K562 (cell line): ENCODE measurements at regions not wholly inside any gene's neighbourhood (a gene's known extent, or its start where the extent isn't known, plus 50 kb on each side); places are given as distances from the start of the nearest gene placed in this dataset.

Experiments
- ATAC-seq: fragments of 200-7000 bp; cut with Tn5 transposase; 3 replicates; pipeline ENCODE4 v1.9.1; 2020; ENCODE audit warnings: moderate library complexity
- BruUV-seq: library from RNA; stranded (reverse); fragments of 400-500 nt; replicated peaks from 2 replicates; lab custom pipeline; 2021; lab: Mats Ljungman, UMichigan
- CTCF ChIA-PET: fragments of 300-600 bp; formaldehyde crosslinking; extraction: SDS; loops from one replicate; lab custom pipeline; 2021; ENCODE audit warnings: low intra/inter-chr PET ratio; lab: Yijun Ruan, JAX
- POLR2A ChIA-PET: fragments of 300-600, 350-650 bp; sonication (Branson Sonifier 250); formaldehyde crosslinking; extraction: SDS; loops from one replicate; lab custom pipeline; 2021; ENCODE audit warnings: antibody characterized with exemption, inconsistent platforms; lab: Yijun Ruan, JAX
- DNase-seq, 4 experiments: peaks; one replicate each; pipeline versions ENCODE4 v3.0.0 to v3.0.0-alpha.2; 2011 to 2018; ENCODE audit warnings: low spot score in 3 of 4, mixed read lengths in 3 of 4; ENCODE audit errors: extremely low read depth in 1 of 4
- FAIRE-seq: peaks from 2 replicates; lab custom pipeline; 2011; peaks lifted over from hg19 to GRCh38; lab: Jason Lieb, UNC
- H2AFZ ChIP-seq: 2 replicates; pipeline ENCODE4 v1.6.0; 2011; ENCODE audit warnings: low read depth, low read length, control low read depth, inconsistent platforms
- H3K27ac ChIP-seq: fragments of 200-600 bp; 3 replicates; pipeline ENCODE4 v1.8.0; 2011; ENCODE audit warnings: low read depth, mild to moderate bottlenecking, control low read depth, inconsistent platforms, low read length, moderate library complexity, mixed read lengths; ENCODE audit errors: extremely low read depth
- H3K27me3 ChIP-seq, 2 experiments: fragments of 300-600 bp in 1 of 2; 2 replicates in 1 of 2; 3 replicates in 1 of 2; pipeline versions ENCODE4 v1.6.0 to v1.8.0; 2011; ENCODE audit warnings: inconsistent platforms in 2 of 2, low read length in 2 of 2, mild to moderate bottlenecking in 1 of 2, mixed read lengths in 1 of 2, moderate library complexity in 1 of 2; ENCODE audit not compliant: control insufficient read depth in 2 of 2, insufficient read depth in 2 of 2
- H3K36me3 ChIP-seq: fragments of 300-600 bp; 3 replicates; pipeline ENCODE4 v1.8.0; 2011; ENCODE audit warnings: mild to moderate bottlenecking, low read length, inconsistent platforms; ENCODE audit not compliant: control insufficient read depth, insufficient read depth
- H3K4me1 ChIP-seq, 2 experiments: fragments of 200-600 bp in 1 of 2; replicated peaks in 1 of 2; 2 replicates in 1 of 2; 3 replicates in 1 of 2; pipeline versions ENCODE4 v1.5.1 to v1.8.0; 2011; ENCODE audit warnings: inconsistent platforms in 2 of 2, low read length in 2 of 2, mild to moderate bottlenecking in 1 of 2, mixed read lengths in 1 of 2, moderate library complexity in 1 of 2; ENCODE audit not compliant: control insufficient read depth in 2 of 2, insufficient read depth in 2 of 2
- H3K4me2 ChIP-seq: 2 replicates; pipeline ENCODE4 v1.6.1; 2011; ENCODE audit warnings: low read length, control low read depth, inconsistent platforms, mixed read lengths; ENCODE audit not compliant: insufficient read depth
- H3K4me3 ChIP-seq: fragments of 200-600 bp; sonication (generic), shearing (Covaris generic); 2 replicates; pipeline ENCODE4 v1.5.1; 2016; ENCODE audit warnings: control low read depth, inconsistent platforms
- H3K79me2 ChIP-seq: fragments of 200-600 bp; 3 replicates; pipeline ENCODE4 v1.8.0; 2011; ENCODE audit warnings: low read length, inconsistent platforms; ENCODE audit not compliant: control insufficient read depth, insufficient read depth
- H3K9ac ChIP-seq, 2 experiments: 2 replicates each; pipeline versions ENCODE4 v1.6.0 to v1.6.1; 2011; ENCODE audit warnings: low read depth in 2 of 2, low read length in 2 of 2, control low read depth in 1 of 2, inconsistent platforms in 1 of 2, mild to moderate bottlenecking in 1 of 2, mixed read lengths in 1 of 2; ENCODE audit not compliant: insufficient read depth in 1 of 2
- H3K9me1 ChIP-seq: one replicate; pipeline ENCODE4 v1.6.0; 2011; ENCODE audit warnings: inconsistent platforms, mild to moderate bottlenecking, low read length, moderate library complexity; ENCODE audit not compliant: control insufficient read depth, insufficient read depth
- H3K9me3 ChIP-seq: replicated peaks from 2 replicates; pipeline ENCODE4 v1.5.1; 2011; ENCODE audit warnings: low read depth, low read length, inconsistent platforms; ENCODE audit not compliant: control insufficient read depth, insufficient read depth
- H4K20me1 ChIP-seq: replicated peaks from 2 replicates; pipeline ENCODE4 v1.6.1; 2011; ENCODE audit warnings: low read length, inconsistent platforms, mixed read lengths; ENCODE audit not compliant: control insufficient read depth, insufficient read depth
- BRF1 ChIP-seq: IDR thresholded peaks from 3 replicates; pipeline ENCODE4 v1.6.1; 2011; ENCODE audit warnings: borderline replicate concordance, mild to moderate bottlenecking; ENCODE audit not compliant: insufficient read length; ENCODE audit errors: extremely low read depth
- CTCF ChIP-seq, 3 experiments: IDR thresholded peaks in 2 of 3; conservative IDR thresholded peaks in 1 of 3; 2 replicates each; pipeline ENCODE4 v1.5.1; 2011 to 2012; ENCODE audit warnings: low read length in 3 of 3, mild to moderate bottlenecking in 3 of 3, control low read depth in 2 of 3, improper control_type of control experiment in 1 of 3, inconsistent platforms in 1 of 3, low read depth in 1 of 3, mixed read lengths in 1 of 3, moderate library complexity in 1 of 3; ENCODE audit not compliant: insufficient read depth in 2 of 3
- RAD21 ChIP-seq, 2 experiments: fragments of 250-450 bp in 1 of 2; fragments of 450-650 bp in 1 of 2; sonication (Bioruptor Pico) in 1 of 2; formaldehyde crosslinking in 1 of 2; IDR thresholded peaks in 1 of 2; conservative IDR thresholded peaks in 1 of 2; 2 replicates each; pipeline versions ENCODE4 v1.4.0 to v1.8.0; 2020 to 2022; ENCODE audit warnings: mild to moderate bottlenecking in 2 of 2, moderate library complexity in 1 of 2
- SPI1 ChIP-seq: IDR thresholded peaks from 2 replicates; pipeline ENCODE4 v1.6.1; 2011; ENCODE audit warnings: low read depth, low read length, control low read depth, borderline replicate concordance
- THRA ChIP-seq: fragments of 450-650 bp; IDR thresholded peaks from 2 replicates; pipeline ENCODE4 v1.6.1; 2017; ENCODE audit warnings: mild to moderate bottlenecking, moderate library complexity
- WGBS: fragments of 100-300 bp; shearing (Covaris generic); methylation state at CpG from one replicate; pipeline ENCODE4 v1.1.6; 2016; ENCODE audit warnings: low coverage, mixed read lengths; ENCODE audit not compliant: insufficient coverage; ENCODE audit errors: missing lambda C conversion rate; 5-methylcytosine and 5-hydroxymethylcytosine counted together
- in situ Hi-C: fragments of 300-500 bp; cut with MboI; formaldehyde crosslinking; loops from 4 replicates; pipeline ENCODE4 v1.15.0; 2018; ENCODE audit warnings: inconsistent platforms, mixed read lengths
- intact Hi-C: fragments of 100-400 bp; cut with micrococcal nuclease; formaldehyde crosslinking; loops from 2 replicates; pipeline ENCODE4 v1.14.2; 2022

- TF ChIP-seq BRF1 (no peak), SPI1 (no peak), RAD21 (CRISPR knock-in tag; conservative IDR thresholded peaks at IDR 0.05 in 1 of 2, IDR thresholded peaks at IDR 0.05 in 1 of 2) (peak; percentile 30 to 53; a peak in 3 of 4 replicates), CTCF (IDR thresholded peaks at IDR 0.05 in 2 of 3, conservative IDR thresholded peaks at IDR 0.05 in 1 of 3; ENCODE audit: insufficient read depth in 2 of 3, low read depth in 1 of 3, low read length in 3 of 3) (peak in 1 of 3 experiments; percentile 30; a peak in 2 of 6 replicates), THRA (no peak)
- Histone ChIP-seq H3K4me3 (no peak overlapping the region), H3K9me1 (no peaks in the 10 kb centered on the region), H3K9me3 (no peaks in the 10 kb centered on the region), H4K20me1 (no peaks in the 10 kb centered on the region), H3K4me1 (no peaks in the 10 kb centered on the region), H3K27ac (no peak overlapping the region), H2AFZ (no peak overlapping the region), H3K36me3 (no peaks in the 10 kb centered on the region), H3K79me2 (no peaks in the 10 kb centered on the region), H3K4me2 (no peak overlapping the region), H3K9ac (no peak overlapping the region), H3K27me3 (no peaks in the 10 kb centered on the region)
- ATAC-seq (no peak), DNase-seq (peak in 2 of 4 experiments; percentile 0 to 4), FAIRE-seq (no peak)
- 0% methylated on average over 1 of the region's 1 CpG for WGBS
- POLR2A ChIA-PET, result no interaction called here
- CTCF ChIA-PET, result no interaction called here
- BruUV-seq, result no TSS peak
- in situ Hi-C loops (no loop called here), intact Hi-C loops (loop anchor here (10.0 kb wide), 1 partner anchor 85 kb away; no protein-coding TSS in a partner anchor)
Measured at GRCh38 chr12:18139989-18140596, 50.1 kb upstream of the RERGL start.
